ACC112 (cell line): ENCODE measurements at regions not wholly inside any gene's neighbourhood (a gene's known extent, or its start where the extent isn't known, plus 50 kb on each side); places are given as distances from the start of the nearest gene placed in this dataset.
A peak's percentile ranks its signal among the peaks of the same experiment; 100 is the strongest.

ENCODE experiments used
- H2AFZ ChIP-seq: fragments of 200-600 bp; sonication (generic); one replicate; pipeline ENCODE4 v1.6.0; 2017; ENCODE audit warnings: antibody characterized with exemption, low read length; ENCODE audit not compliant: unreplicated experiment
- H3K27ac ChIP-seq: fragments of 200-600 bp; sonication (generic); 2 replicates; pipeline ENCODE4 v1.5.1; 2014; ENCODE audit warnings: low read depth, mild to moderate bottlenecking, antibody characterized with exemption, low read length, moderate library complexity
- H3K27me3 ChIP-seq: fragments of 200-600 bp; sonication (generic); 2 replicates; pipeline ENCODE4 v1.6.1; 2014; ENCODE audit warnings: mild to moderate bottlenecking, antibody characterized with exemption, low read length, moderate library complexity, mixed read lengths; ENCODE audit not compliant: insufficient read depth
- H3K36me3 ChIP-seq: fragments of 200-600 bp; sonication (generic); 2 replicates; pipeline ENCODE4 v1.6.1; 2016; ENCODE audit warnings: mild to moderate bottlenecking, antibody characterized with exemption, low read length, moderate library complexity, mixed read lengths; ENCODE audit not compliant: insufficient read depth
- H3K4me1 ChIP-seq: fragments of 200-600 bp; sonication (generic); one replicate; pipeline ENCODE4 v1.6.1; 2016; ENCODE audit warnings: low read length, mixed read lengths; ENCODE audit not compliant: insufficient read depth, unreplicated experiment, control insufficient read depth
- H3K4me3 ChIP-seq: fragments of 200-600 bp; sonication (generic); 2 replicates; pipeline ENCODE4 v1.5.1; 2014; ENCODE audit warnings: mild to moderate bottlenecking, low read depth, low read length
- H3K79me2 ChIP-seq: fragments of 200-600 bp; sonication (generic); one replicate; pipeline ENCODE4 v1.6.0; 2016; ENCODE audit warnings: low read length; ENCODE audit not compliant: control insufficient read depth, unreplicated experiment, insufficient read depth

DNA sequence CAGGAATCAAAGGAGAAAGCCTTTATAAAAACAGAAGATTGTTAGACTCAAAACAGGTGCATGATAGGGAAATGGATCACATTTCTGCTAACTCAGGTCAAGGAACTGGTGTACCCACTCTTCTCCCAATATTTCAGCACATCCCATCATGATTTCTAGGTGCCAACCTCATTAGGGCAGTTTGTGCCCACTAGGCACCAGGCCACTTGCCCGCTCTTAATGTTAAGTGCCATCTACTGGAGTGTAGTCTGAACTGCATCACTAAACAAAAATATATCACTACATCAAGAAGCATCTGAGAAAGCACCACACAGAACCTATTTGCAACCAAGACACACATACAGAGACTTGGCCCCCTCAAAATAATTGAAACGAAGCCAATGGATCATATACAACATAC is 140.4 kb upstream of the GRID2 start:
- no peak overlapping the region for H2AFZ ChIP-seq
- peaks cover 18% of the 10 kb centered on the region; the same call in 1 of the 2 replicates for H3K27me3 ChIP-seq

DNA sequence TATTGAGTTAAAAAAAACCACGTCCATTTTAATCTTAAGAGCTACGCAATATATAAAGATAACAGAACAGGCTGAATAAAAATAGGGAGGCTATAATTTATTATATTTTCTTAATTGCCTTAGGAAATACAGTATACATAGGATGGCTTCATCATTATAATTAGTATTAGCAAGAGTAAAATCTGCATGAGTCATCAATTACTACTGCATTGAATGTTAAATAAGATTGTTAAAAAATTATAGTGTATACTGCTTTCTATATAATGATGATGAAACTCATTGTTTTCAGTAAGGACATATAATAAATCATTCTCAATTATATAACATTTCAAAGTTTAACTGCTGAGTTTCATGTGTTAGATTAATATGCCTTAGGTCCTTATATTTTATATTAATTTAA is 133.4 kb upstream of the GRID2 start:
- Histone ChIP-seq H3K79me2 (no peaks in the 10 kb centered on the region), H2AFZ (no peak overlapping the region), H3K27me3 (peaks cover 18% of the 10 kb centered on the region; the same call in 1 of the 2 replicates), H3K27ac (no peak overlapping the region), H3K36me3 (no peaks in the 10 kb centered on the region), H3K4me1 (no peaks in the 10 kb centered on the region), H3K4me3 (no peak overlapping the region)

More for the DNA sequence above, 140.4 kb upstream of the GRID2 start:
- H3K36me3 ChIP-seq = no peaks in the 10 kb centered on the region
- H3K4me3 ChIP-seq = no peak overlapping the region
- no peaks in the 10 kb centered on the region for H3K4me1 ChIP-seq
- H3K79me2 ChIP-seq = no peaks in the 10 kb centered on the region
- no peak overlapping the region for H3K27ac ChIP-seq

GRCh38 chr4:92172203-92172602 is 131.6 kb upstream of the GRID2 start:
- Histone ChIP-seq H3K79me2 (no peaks in the 10 kb centered on the region), H3K4me1 (no peaks in the 10 kb centered on the region), H3K36me3 (no peaks in the 10 kb centered on the region), H3K27me3 (0 out of 2 replicates have a peak, but pooled peaks cover 7% of the 10 kb centered on the region), H3K27ac (no peak overlapping the region), H2AFZ (no peak overlapping the region), H3K4me3 (no peak overlapping the region)

DNA sequence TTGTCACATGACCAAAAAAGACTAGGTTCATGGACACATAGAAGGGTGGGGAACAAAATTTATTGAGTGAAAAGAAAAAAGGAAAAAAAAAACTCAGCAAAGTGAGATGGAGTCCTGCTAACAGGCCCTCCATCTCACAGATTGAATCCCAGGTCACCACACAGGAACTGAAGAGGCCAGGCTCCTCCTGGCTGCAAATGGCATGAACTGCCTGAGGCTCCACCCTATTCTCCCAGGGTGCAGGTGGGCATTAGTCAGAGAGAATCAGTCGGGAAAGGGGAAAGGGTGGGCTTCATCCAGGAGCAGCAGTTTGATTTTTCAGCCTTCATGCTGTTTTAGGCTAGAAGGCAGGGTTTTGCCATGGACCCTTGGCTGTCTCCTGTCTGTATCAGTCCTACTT is 128.5 kb upstream of the GRID2 start:
- Histone ChIP-seq H3K27ac (no peak overlapping the region), H3K79me2 (no peaks in the 10 kb centered on the region), H2AFZ (no peak overlapping the region), H3K36me3 (no peaks in the 10 kb centered on the region), H3K4me3 (no peak overlapping the region), H3K4me1 (no peaks in the 10 kb centered on the region), H3K27me3 (no peaks in the 10 kb centered on the region)

- Histone ChIP-seq H3K27ac (no peak overlapping the region), H3K27me3 (no peaks in the 10 kb centered on the region), H2AFZ (no peak overlapping the region), H3K79me2 (no peaks in the 10 kb centered on the region), H3K36me3 (no peaks in the 10 kb centered on the region), H3K4me3 (no peak overlapping the region), H3K4me1 (no peaks in the 10 kb centered on the region)
These were observed 121.6 kb upstream of the GRID2 start for GRCh38 chr4:92182006-92182735.

DNA sequence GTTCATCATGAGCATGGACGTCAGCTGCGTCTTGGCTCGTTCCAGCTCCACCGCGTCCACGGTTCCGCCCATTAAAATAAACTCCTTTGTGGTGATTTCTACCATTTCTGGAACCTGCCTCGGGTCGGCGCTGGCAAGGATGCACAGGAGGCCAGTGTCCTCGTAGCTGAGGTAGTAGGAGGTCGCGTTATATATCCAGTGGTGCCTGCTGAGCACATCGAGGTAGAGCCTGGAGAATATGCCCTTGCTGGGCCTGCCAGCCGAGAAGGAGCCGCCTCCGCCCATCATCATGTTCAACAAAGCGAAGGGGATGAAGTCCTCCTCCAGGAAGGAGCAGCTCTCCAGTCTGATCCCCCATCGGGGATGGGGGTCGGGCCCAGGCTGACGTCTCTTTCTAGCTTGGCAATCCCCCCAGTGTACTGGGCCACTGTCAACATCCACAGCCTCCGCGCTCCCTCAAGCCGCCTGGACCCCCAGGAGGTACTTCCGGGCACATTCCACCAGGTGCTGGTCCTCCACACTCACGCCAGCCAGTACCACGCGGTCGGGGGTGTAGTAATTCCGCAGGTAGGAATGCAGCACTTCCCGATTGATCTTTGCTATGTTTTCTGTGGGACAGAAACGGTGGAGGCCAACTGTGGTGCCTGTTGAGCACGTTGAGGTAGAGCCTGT is 120.9 kb upstream of the GRID2 start:
- H3K27ac ChIP-seq = no peak overlapping the region
- H3K27me3 ChIP-seq = no peaks in the 10 kb centered on the region
- no peak overlapping the region for H3K4me3 ChIP-seq
- no peaks in the 10 kb centered on the region for H3K79me2 ChIP-seq
- H2AFZ ChIP-seq = no peak overlapping the region
- H3K4me1 ChIP-seq = no peaks in the 10 kb centered on the region
- H3K36me3 ChIP-seq = no peaks in the 10 kb centered on the region

DNA sequence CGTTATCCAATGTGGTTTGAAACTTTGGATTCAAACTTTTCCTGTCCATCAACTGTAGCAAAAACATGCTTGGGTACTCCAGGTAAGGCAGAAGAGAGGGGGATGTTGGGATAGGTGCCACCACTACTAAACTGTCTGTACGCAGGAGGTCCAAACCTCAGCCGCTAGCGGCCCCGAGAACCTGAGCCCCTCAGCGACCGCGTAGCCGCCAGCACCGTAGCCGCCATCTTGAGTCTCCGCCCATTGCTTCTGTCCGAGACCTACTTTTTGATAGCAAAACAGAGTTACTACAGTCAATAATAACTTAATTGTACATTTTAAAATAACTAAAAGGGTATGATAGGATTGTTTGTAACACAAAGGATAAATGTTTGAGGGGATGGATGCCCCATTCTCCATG is 119.9 kb upstream of the GRID2 start:
- H3K4me3 ChIP-seq = no peak overlapping the region
- H3K4me1 ChIP-seq = no peaks in the 10 kb centered on the region
- no peaks in the 10 kb centered on the region for H3K79me2 ChIP-seq
- no peaks in the 10 kb centered on the region for H3K27me3 ChIP-seq
- no peak overlapping the region for H2AFZ ChIP-seq
- H3K27ac ChIP-seq = no peak overlapping the region
- no peaks in the 10 kb centered on the region for H3K36me3 ChIP-seq

DNA sequence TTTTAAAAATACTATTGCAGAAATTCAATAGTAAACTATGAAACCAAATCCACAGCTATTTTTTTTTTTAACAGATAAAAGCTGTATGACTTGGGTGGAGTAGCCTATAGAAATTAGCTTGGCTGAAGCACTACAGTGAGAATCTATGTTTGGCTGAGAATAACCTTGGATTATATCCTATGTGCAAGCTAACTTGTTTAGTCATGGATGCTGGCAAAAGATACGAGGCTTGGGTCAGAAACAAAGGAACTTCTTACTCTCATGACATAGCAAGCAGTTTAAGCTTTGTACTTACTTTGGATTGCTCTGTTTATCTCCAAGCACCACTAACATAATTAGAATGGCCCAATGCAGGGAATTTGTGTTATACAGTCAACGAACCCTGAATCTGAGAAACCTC is 119.2 kb upstream of the GRID2 start:
- Histone ChIP-seq H3K4me3 (no peak overlapping the region), H3K79me2 (no peaks in the 10 kb centered on the region), H3K4me1 (no peaks in the 10 kb centered on the region), H3K27ac (no peak overlapping the region), H3K27me3 (no peaks in the 10 kb centered on the region), H2AFZ (peak overlapping the region; percentile 5), H3K36me3 (no peaks in the 10 kb centered on the region)

DNA sequence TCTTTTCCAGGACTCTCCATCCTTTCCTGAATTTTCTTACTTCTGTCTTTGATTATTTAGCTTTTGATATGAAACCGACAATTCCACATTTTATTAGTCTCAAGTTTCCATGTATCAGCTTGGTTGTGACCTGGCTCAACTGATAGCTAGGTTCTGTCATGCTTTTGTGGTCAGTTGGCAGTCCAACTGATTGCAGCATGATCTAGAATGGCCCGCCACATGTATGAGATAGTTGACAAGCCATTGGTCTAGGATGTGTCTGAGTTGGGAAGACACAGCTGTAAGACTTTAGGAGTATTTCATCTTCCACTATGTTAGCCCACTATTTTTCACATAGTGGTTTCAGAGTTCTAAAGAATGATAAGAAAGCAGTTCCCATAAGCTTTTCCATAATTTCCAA is 117.5 kb upstream of the GRID2 start:
- Histone ChIP-seq H3K79me2 (no peaks in the 10 kb centered on the region), H2AFZ (no peak overlapping the region), H3K27me3 (no peaks in the 10 kb centered on the region), H3K36me3 (no peaks in the 10 kb centered on the region), H3K27ac (no peak overlapping the region), H3K4me3 (no peak overlapping the region), H3K4me1 (no peaks in the 10 kb centered on the region)

- Histone ChIP-seq H2AFZ (no peak overlapping the region), H3K27me3 (no peaks in the 10 kb centered on the region), H3K79me2 (no peaks in the 10 kb centered on the region), H3K4me1 (no peaks in the 10 kb centered on the region), H3K27ac (no peak overlapping the region), H3K36me3 (no peaks in the 10 kb centered on the region), H3K4me3 (no peak overlapping the region)
These were observed 114.6 kb upstream of the GRID2 start for GRCh38 chr4:92189146-92189545.

- Histone ChIP-seq H3K27ac (peak overlapping the region; percentile 88), H2AFZ (peak overlapping the region; percentile 51), H3K4me3 (peak overlapping the region; percentile 57), H3K79me2 (no peaks in the 10 kb centered on the region), H3K36me3 (no peaks in the 10 kb centered on the region), H3K27me3 (no peaks in the 10 kb centered on the region), H3K4me1 (peaks cover 8% of the 10 kb centered on the region)
These were observed 105.1 kb upstream of the GRID2 start for GRCh38 chr4:92198711-92199110.
